HFF-Myc (cell line): ENCODE measurements at regions not wholly inside any gene's neighbourhood (a gene's known extent, or its start where the extent isn't known, plus 50 kb on each side); places are given as distances from the start of the nearest gene placed in this dataset.

Source experiments
- DNase-seq: peaks from one replicate; pipeline ENCODE4 v3.0.0-alpha.2; 2011; ENCODE audit warnings: low read depth; ENCODE audit errors: extremely low read depth
- H3K4me3 ChIP-seq: replicated peaks from 2 replicates; pipeline ENCODE4 v1.5.1; 2011; ENCODE audit warnings: low read depth, mild to moderate bottlenecking, control low read depth, low read length
- TF ChIP-seq, protein P1 (sequence below): IDR thresholded peaks from 2 replicates; pipeline ENCODE4 v1.5.1; 2012; ENCODE audit warnings: mild to moderate bottlenecking, low read depth, low read length, control low read depth; ENCODE audit errors: missing control alignments

DNA sequence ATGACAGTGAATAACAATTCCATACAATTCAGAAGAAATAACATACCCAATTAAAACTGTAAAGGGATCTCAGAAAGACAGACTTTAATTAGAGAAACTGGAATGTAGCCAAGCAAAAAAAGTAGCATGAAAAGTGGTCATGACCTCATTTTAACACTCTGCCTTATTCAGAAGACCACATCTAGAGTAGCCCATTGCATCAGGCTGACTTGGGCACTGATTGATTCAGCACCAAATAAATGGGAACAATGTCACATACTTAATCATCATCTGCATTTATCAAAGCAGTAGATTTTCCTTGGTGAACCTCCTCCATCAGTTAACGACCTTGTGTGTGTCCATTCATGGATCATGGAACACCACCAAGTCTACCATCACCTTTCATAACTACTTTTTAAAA lies 992.1 kb downstream of the NR2F1-AS1 start:
- TF ChIP-seq, protein P1, sequence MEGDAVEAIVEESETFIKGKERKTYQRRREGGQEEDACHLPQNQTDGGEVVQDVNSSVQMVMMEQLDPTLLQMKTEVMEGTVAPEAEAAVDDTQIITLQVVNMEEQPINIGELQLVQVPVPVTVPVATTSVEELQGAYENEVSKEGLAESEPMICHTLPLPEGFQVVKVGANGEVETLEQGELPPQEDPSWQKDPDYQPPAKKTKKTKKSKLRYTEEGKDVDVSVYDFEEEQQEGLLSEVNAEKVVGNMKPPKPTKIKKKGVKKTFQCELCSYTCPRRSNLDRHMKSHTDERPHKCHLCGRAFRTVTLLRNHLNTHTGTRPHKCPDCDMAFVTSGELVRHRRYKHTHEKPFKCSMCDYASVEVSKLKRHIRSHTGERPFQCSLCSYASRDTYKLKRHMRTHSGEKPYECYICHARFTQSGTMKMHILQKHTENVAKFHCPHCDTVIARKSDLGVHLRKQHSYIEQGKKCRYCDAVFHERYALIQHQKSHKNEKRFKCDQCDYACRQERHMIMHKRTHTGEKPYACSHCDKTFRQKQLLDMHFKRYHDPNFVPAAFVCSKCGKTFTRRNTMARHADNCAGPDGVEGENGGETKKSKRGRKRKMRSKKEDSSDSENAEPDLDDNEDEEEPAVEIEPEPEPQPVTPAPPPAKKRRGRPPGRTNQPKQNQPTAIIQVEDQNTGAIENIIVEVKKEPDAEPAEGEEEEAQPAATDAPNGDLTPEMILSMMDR: no peak
- no peak for DNase-seq
- H3K4me3 ChIP-seq: no peak overlapping the region

- no peak overlapping the region for H3K4me3 ChIP-seq
- TF ChIP-seq, protein P1: no peak
- DNase-seq: no peak
Measured at GRCh38 chr5:92581690-92582089, 999.3 kb downstream of the NR2F1-AS1 start.

DNA sequence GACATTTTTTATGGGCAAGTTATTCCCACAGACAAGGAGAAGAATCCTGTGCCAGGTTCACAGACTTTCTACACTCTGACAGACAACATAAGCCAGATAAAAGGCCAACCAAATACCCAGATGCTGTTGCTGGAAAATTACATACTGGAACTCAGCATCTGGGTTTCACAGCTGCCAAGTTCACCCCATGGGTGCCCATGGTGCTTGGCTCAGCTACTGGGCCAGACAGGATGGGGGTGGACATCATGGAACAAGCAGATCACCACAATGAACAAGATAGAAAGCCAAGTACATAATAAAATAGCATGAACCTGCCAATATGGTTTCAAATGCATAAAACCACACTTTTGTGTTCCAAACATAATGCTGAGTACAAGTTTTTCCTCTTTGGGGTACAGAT lies 999.8 kb downstream of the NR2F1-AS1 start:
- DNase-seq: no peak
- no peak overlapping the region for H3K4me3 ChIP-seq
- TF ChIP-seq, protein P1: no peak

DNA sequence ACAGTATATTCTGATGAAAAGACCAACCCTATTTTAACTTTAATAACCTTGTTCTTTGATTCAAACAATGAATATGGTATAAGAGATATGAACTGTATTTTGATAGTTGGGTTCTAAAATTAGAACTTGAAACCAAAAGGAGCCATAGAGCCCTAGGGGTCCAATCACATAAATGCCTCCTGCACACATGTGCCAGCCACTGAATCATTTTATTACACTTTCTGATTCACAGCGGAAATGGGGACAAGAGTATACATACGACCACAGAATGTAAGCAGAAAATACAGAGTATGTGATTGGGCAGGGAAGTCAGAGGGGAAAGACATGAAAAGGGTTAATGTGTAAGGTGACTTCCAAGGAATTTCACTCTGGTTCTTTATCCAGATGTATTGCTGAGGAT lies 1000.2 kb downstream of the NR2F1-AS1 start:
- H3K4me3 ChIP-seq: no peak overlapping the region
- TF ChIP-seq, protein P1: no peak
- no peak for DNase-seq

GRCh38 chr5:92574023-92574422 lies 1007.0 kb downstream of the NR2F1-AS1 start:
- TF ChIP-seq, protein P1: no peak
- H3K4me3 ChIP-seq: no peak overlapping the region
- no peak for DNase-seq

GRCh38 chr5:92568522-92568921 lies 1012.5 kb downstream of the NR2F1-AS1 start:
- TF ChIP-seq, protein P1: no peak
- DNase-seq: no peak
- H3K4me3 ChIP-seq: no peak overlapping the region

GRCh38 chr5:92567831-92568450 lies 1013.1 kb downstream of the NR2F1-AS1 start:
- TF ChIP-seq, protein P1: no peak
- H3K4me3 ChIP-seq: no peak overlapping the region
- DNase-seq: no peak
